ENCODE measurements at regions not wholly inside any gene's neighbourhood (a gene's known extent, or its start where the extent isn't known, plus 50 kb on each side); places are given as distances from the start of the nearest gene placed in this dataset.

DNA sequence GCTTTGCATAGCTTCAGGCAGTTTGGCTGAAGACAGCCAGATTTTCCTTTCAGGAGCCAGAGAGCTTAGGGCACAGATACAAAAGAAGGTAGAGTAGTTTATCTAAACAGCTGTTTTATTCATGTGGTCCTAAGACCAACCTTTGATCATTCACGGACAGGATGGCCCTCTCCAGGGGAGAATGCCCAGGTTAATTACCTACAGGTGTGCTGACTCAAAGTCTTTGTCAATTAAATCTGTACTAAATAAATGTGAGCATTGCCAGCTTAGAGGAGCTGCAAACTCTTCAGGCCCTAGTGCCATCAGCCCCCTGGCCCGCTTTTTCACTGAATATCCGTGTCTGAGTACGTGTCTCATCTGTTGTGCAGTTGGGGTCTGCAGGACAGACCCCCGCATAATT, 554.7 kb downstream of the NUP35 start:
- TF ChIP-seq, protein P1, sequence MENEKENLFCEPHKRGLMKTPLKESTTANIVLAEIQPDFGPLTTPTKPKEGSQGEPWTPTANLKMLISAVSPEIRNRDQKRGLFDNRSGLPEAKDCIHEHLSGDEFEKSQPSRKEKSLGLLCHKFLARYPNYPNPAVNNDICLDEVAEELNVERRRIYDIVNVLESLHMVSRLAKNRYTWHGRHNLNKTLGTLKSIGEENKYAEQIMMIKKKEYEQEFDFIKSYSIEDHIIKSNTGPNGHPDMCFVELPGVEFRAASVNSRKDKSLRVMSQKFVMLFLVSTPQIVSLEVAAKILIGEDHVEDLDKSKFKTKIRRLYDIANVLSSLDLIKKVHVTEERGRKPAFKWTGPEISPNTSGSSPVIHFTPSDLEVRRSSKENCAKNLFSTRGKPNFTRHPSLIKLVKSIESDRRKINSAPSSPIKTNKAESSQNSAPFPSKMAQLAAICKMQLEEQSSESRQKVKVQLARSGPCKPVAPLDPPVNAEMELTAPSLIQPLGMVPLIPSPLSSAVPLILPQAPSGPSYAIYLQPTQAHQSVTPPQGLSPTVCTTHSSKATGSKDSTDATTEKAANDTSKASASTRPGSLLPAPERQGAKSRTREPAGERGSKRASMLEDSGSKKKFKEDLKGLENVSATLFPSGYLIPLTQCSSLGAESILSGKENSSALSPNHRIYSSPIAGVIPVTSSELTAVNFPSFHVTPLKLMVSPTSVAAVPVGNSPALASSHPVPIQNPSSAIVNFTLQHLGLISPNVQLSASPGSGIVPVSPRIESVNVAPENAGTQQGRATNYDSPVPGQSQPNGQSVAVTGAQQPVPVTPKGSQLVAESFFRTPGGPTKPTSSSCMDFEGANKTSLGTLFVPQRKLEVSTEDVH (IDR thresholded peaks at IDR 0.05; ENCODE audit: low read depth, partially characterized antibody): no peak
- TF ChIP-seq, protein P2, sequence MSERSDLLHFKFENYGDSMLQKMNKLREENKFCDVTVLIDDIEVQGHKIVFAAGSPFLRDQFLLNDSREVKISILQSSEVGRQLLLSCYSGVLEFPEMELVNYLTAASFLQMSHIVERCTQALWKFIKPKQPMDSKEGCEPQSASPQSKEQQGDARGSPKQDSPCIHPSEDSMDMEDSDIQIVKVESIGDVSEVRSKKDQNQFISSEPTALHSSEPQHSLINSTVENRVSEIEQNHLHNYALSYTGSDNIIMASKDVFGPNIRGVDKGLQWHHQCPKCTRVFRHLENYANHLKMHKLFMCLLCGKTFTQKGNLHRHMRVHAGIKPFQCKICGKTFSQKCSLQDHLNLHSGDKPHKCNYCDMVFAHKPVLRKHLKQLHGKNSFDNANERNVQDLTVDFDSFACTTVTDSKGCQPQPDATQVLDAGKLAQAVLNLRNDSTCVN (CRISPR knock-in tag; IDR thresholded peaks at IDR 0.05): no peak
